Right ventricle myocardium superior (tissue), 1 donor: ENCODE measurements at regions not wholly inside any gene's neighbourhood (a gene's known extent, or its start where the extent isn't known, plus 50 kb on each side); places are given as distances from the start of the nearest gene placed in this dataset.

Experiments
- ATAC-seq: fragments of 200-7000 bp; cut with Tn5 transposase; one replicate; pipeline ENCODE4 v1.9.1; 2020; ENCODE audit warnings: mild to moderate bottlenecking; ENCODE audit not compliant: poor library complexity
- DNase-seq: peaks from one replicate; pipeline ENCODE4 v3.0.0-alpha.2; 2020
- intact Hi-C: fragments of 100-400 bp; cut with DNase I; formaldehyde crosslinking; loops from one replicate; pipeline ENCODE4 v1.11.2; 2022
- donor health status: DM: no; HTN: yes; CAD: no; lungs with severe emphysema.

DNA sequence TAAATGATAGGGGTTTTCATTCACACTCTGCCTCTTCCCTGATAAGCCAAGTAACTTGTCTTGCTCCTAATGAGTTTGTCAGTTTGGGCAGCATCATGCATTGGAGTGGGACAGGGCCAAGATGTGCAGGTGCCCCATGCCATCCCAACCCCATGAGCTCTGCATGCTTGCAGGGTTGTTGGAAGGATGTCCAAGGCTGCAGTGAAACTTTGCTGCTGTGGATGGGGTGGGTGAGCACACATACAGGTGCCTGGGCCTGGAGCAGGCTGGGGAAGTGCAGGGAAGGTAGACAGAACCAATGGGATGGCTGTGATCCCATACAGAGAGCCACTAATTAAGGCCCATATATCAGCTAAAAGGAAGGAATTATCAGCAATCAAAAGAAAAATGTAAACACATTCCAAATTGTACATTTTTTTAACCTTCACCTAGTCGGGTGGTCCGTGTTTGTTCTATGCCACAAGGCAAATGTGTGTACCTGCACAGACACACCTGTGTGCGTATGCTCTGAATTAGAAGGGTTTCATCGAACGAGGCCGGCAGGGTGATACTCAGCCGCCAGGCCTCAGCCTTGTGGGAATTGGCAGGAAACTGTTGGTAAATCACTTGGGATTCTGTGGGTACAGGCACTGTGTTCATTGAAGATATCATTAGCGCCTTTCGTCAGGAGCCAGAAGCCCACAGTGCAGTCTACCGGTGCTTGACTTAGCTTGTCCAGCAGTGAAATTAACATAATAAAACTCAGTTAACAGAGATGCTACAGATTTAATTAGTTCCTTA lies 342.9 kb downstream of the MYCN start:
- DNase-seq (no peak), ATAC-seq (no peak)
- intact Hi-C loops = loop anchor here (5.0 kb wide), 2 partner anchors 346 to 641 kb away; no protein-coding TSS in a partner anchor

- intact Hi-C loops = loop anchor here (5.0 kb wide), 2 partner anchors 345 to 640 kb away; no protein-coding TSS in a partner anchor
- ATAC-seq = no peak
- DNase-seq = no peak
These were observed 342.2 kb downstream of the MYCN start for GRCh38 chr2:16282511-16282910.

- peak; percentile 67 for ATAC-seq
- DNase-seq = no peak
- intact Hi-C loops = loop anchor here (5.0 kb wide), 2 partner anchors 344 to 639 kb away; no protein-coding TSS in a partner anchor
These were observed 341.3 kb downstream of the MYCN start for GRCh38 chr2:16281451-16282335.

DNA sequence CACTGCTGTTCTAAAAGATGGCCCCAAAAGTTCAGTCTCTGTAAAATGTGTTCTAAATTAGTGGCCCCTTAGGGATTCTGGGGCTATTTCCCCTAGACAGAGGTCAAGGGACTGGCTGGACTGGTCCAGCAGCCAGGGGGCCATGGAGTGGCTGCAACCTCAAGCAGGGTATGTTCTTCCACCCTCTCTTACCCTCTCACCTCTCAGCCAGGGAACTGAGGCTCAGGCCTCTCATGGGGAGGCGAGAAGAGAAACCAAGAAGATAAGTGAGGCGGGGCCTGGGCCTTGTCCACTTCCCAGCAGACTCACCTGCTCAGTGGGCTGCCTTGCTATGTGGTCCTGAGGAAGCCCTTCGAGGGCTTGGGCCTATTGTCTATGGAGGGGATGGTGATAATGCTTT lies 339.7 kb downstream of the MYCN start:
- no peak for ATAC-seq
- intact Hi-C loops = loop anchor here (5.0 kb wide), 2 partner anchors 343 to 638 kb away; no protein-coding TSS in a partner anchor

DNA sequence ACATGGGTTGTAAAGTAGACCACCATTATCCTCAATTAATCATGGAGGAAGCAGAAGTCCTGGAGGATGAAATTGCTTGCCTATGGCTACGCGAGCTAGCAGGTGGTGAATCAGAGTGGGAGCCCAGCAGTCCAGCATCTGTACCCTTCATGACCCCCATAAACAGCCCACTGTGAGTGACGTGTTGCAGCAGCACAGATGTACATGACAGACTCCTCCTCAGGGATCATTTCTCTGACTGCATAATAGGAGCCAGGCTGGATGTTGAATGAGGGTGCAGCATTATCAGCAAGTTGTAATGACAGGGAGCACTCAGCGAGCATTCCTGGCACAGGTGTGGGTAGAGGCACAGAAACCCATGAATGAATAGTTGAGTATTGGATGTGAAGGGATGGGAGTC lies 339.3 kb downstream of the MYCN start:
- intact Hi-C loops = loop anchor here (5.0 kb wide), 2 partner anchors 342 to 637 kb away; no protein-coding TSS in a partner anchor
- ATAC-seq (no peak), DNase-seq (no peak)

More for the DNA sequence above, 339.7 kb downstream of the MYCN start:
- DNase-seq = no peak

GRCh38 chr2:16279201-16279570 lies 338.8 kb downstream of the MYCN start:
- ATAC-seq (no peak), DNase-seq (no peak)
- intact Hi-C loops = no loop called here

- no peak for ATAC-seq
- intact Hi-C loops = no loop called here
- no peak for DNase-seq
These were observed 338.3 kb downstream of the MYCN start for GRCh38 chr2:16278421-16279200.

DNA sequence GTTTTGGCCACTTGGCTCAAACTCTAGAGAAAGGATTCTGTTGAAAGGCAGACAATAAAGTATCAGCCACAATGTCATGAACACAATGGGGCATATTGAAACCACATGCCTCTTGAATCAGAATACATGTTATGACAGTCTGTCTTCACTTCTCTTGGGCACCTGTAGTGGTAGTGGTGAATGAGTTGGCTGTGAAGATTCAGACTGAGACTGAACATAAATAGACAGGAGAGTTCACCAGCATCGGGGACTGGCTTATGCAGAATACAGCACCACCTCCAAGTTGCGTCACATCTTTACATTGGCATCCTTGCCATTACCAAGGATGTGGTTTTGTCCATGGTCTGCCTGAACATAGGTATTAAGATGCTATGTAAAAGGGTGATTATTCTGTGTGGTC lies 336.8 kb downstream of the MYCN start:
- no peak for ATAC-seq
- DNase-seq = no peak
- intact Hi-C loops = no loop called here

- DNase-seq (no peak), ATAC-seq (no peak)
- intact Hi-C loops = no loop called here
These were observed 335.3 kb downstream of the MYCN start for GRCh38 chr2:16275661-16276060.

DNA sequence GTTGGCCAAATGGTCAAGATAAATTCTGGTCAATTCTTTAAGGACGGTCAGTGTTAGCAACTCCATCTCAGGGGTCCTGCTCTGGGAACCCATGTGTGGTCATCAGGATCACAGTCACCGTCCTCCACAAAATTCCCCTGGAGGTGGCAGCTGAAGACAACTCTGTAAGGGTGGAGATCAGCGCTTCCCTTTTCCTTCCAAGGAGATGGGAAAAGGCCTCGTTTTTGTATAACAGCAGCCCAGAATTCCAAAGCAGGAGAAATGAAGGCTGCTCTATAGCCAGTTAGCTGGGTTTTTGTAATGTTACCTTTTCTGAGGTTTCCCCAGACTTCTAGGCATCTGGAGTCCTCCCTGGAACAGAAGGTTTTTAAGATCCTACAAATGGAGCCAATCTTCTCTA lies 334.8 kb downstream of the MYCN start:
- no peak for ATAC-seq
- intact Hi-C loops = no loop called here
- no peak for DNase-seq

DNA sequence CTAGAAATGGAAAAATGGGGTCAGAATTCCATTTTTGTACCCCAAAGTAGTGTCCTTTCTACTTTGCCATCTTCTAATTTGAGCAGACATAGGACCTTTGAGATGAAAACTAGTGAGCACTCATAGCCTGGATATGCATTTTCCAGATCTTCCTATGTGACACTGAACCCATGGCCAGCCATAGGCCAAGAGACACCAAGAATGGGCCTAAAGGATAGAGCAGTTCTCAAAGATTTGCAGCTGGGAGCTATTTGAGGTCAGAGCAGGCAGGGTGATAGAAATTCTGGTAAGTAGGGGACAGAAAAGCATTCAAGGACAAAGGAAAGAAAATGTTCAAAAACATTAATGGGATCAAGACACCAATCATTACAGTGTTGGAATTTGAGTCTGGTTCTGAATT lies 332.8 kb downstream of the MYCN start:
- ATAC-seq (no peak), DNase-seq (no peak)
- intact Hi-C loops = no loop called here

- intact Hi-C loops = no loop called here
- DNase-seq (no peak), ATAC-seq (no peak)
These were observed 331.9 kb downstream of the MYCN start for GRCh38 chr2:16272038-16272788.

DNA sequence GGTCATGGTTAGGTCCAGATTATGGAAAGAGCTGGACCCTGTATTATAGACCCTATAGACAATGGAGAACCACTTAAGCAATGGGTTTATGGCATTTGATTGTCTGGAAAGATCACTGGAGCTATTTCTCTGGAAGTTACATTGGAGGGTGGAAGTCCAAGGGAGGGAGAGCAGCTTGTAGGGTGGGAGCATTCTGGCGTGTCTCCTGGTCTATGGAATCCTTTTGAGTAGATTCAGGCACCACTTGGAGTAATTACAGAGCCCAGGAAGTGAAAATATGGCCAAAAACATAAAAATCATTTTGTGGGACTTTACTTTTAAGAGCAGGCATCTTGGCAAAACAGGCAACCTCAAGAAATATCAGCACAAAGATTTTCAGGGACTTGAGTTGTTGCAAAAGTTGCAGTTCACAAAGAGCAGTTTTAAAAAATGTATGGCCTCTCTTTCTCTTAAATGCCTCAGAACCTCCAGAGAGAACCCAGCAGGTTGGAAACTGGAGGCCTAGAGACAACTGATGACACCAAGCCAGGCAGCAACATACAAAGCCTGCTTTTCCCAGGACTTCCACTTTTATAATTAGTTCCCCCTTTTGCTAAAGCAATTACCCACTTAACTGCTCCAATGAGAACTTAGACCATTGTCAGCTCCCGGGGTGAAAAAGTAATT lies 331.0 kb downstream of the MYCN start:
- ATAC-seq = no peak
- DNase-seq = no peak
- intact Hi-C loops = no loop called here

GRCh38 chr2:16270441-16270840 lies 330.1 kb downstream of the MYCN start:
- ATAC-seq = no peak
- DNase-seq = no peak
- intact Hi-C loops = no loop called here

GRCh38 chr2:16268301-16269000 lies 328.1 kb downstream of the MYCN start:
- no peak for DNase-seq
- no peak for ATAC-seq
- intact Hi-C loops = no loop called here

- intact Hi-C loops = no loop called here
- ATAC-seq (no peak), DNase-seq (no peak)
These were observed 326.2 kb downstream of the MYCN start for GRCh38 chr2:16266571-16266970.

DNA sequence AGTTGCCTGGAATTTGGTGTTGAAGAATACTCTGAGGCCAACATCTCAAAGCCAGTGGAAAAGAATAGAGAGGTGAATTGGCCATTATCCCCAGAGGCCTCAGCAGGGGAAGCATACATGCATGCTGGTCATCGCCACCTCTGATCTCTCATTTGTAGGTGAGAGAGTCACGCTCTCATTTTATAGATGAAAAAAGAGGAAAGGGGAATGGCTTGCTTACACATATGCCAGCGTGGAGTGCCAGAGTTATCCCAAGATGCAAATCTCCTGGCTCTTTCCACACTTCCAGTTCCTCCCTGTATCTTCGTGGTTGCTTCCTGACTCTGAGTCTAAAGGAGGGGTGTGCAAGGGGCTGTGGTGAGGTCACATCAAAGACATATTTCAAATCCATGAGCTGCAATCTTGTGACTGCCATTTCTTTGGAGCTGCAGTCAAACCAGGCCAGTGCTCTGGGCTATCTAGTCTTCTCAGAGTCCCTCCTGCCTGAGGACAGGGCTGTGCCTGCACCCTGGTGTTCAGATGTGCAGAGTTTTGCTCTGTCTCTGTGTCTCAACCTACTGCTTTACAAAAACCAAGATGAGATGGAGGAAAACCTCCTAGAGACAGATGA lies 324.7 kb downstream of the MYCN start:
- no peak for DNase-seq
- intact Hi-C loops = no loop called here
- ATAC-seq = no peak
